K562 (cell line): ENCODE measurements at regions not wholly inside any gene's neighbourhood (a gene's known extent, or its start where the extent isn't known, plus 50 kb on each side); places are given as distances from the start of the nearest gene placed in this dataset.

Experiments used
- ARID2 ChIP-seq: fragments of 450-650 bp; IDR thresholded peaks from 2 replicates; pipeline ENCODE4 v1.6.1; 2017; ENCODE audit warnings: antibody characterized with exemption, mild to moderate bottlenecking
- ELF1 ChIP-seq: fragments of 200-800 bp; sonication (Bioruptor generic); IDR thresholded peaks from 2 replicates; pipeline ENCODE4 v1.6.1; 2016; ENCODE audit warnings: missing genetic modification characterization, missing compliant biosample characterization
- HDAC2 ChIP-seq: fragments of 450-650 bp; IDR thresholded peaks from 2 replicates; pipeline ENCODE4 v1.6.1; 2016; ENCODE audit warnings: mild to moderate bottlenecking
- PBX2 ChIP-seq, 2 experiments: IDR thresholded peaks in 1 of 2; conservative IDR thresholded peaks in 1 of 2; 2 replicates each; pipeline ENCODE4 v1.6.1; 2016; ENCODE audit warnings: low read depth in 2 of 2, mild to moderate bottlenecking in 1 of 2, missing compliant biosample characterization in 1 of 2, missing genetic modification characterization in 1 of 2, moderate library complexity in 1 of 2
- POLR3G ChIP-seq: IDR thresholded peaks from 2 replicates; pipeline ENCODE4 v1.6.1; 2011; ENCODE audit not compliant: insufficient read length, insufficient replicate concordance; ENCODE audit errors: extremely low read depth
- PREB ChIP-seq: sonication (generic); formaldehyde crosslinking; IDR thresholded peaks from 2 replicates; pipeline ENCODE4 v1.8.1; 2023; ENCODE audit warnings: mild to moderate bottlenecking, missing genetic modification reagents
- RREB1 ChIP-seq: fragments of 250-450 bp; sonication (Bioruptor Pico); IDR thresholded peaks from 2 replicates; pipeline ENCODE4 v1.4.0; 2020
- SAP30 ChIP-seq: fragments of 200-600 bp; sonication (generic); IDR thresholded peaks from 2 replicates; pipeline ENCODE4 v1.6.1; 2012; ENCODE audit warnings: borderline replicate concordance, low read depth, mild to moderate bottlenecking, moderate library complexity, low read length, control low read depth, inconsistent platforms; ENCODE audit not compliant: insufficient read depth, poor library complexity, severe bottlenecking
- SMAD1 ChIP-seq: fragments of 150-350 bp; IDR thresholded peaks from 2 replicates; pipeline ENCODE4 v1.6.1; 2014; ENCODE audit warnings: low read length, low read depth; ENCODE audit not compliant: partially characterized antibody
- SREBF2 ChIP-seq: sonication (generic); formaldehyde crosslinking; IDR thresholded peaks from 2 replicates; pipeline ENCODE4 v1.4.0; 2020; ENCODE audit warnings: mild to moderate bottlenecking, missing genetic modification reagents
- ZBTB12 ChIP-seq: fragments of 250-450 bp; sonication (Bioruptor Pico); IDR thresholded peaks from 2 replicates; pipeline ENCODE4 v1.4.0; 2020
- ZBTB34 ChIP-seq: fragments of 250-450 bp; sonication (Bioruptor Pico); IDR thresholded peaks from 2 replicates; pipeline ENCODE4 v1.8.0; 2021; ENCODE audit warnings: mild to moderate bottlenecking, moderate library complexity
- ZNF639 ChIP-seq, 2 experiments: fragments of 200-800 bp in 1 of 2; sonication (Bioruptor generic) in 1 of 2; sonication (generic) in 1 of 2; formaldehyde crosslinking in 1 of 2; IDR thresholded peaks in 1 of 2; conservative IDR thresholded peaks in 1 of 2; 2 replicates each; pipeline versions ENCODE4 v1.5.0 to v1.6.1; 2016 to 2020; ENCODE audit warnings: missing compliant biosample characterization in 1 of 2, missing genetic modification characterization in 1 of 2, missing genetic modification reagents in 1 of 2

- TF ChIP-seq ZNF639 (CRISPR knock-in tag; conservative IDR thresholded peaks at IDR 0.05 in 1 of 2, IDR thresholded peaks at IDR 0.05 in 1 of 2) (no peak), SAP30 (no peak), HDAC2 (peak; percentile 42; the same call in 1 of the 2 replicates), ZBTB34 (CRISPR knock-in tag) (no peak), ZBTB12 (CRISPR knock-in tag) (no peak), PREB (no peak), ELF1 (tag) (no peak), SREBF2 (no peak), RREB1 (no peak), SMAD1 (no peak), ARID2 (no peak), PBX2 (CRISPR knock-in tag; IDR thresholded peaks at IDR 0.05; ENCODE audit: low read depth) (no peak), PBX2 (tag; conservative IDR thresholded peaks at IDR 0.05; ENCODE audit: low read depth) (peak; percentile 88), POLR3G (no peak)
These were observed 63.5 kb upstream of the NFE2L2 start (continued) for GRCh38 chr2:177328056-177328455.
